ENCODE measurements at regions not wholly inside any gene's neighbourhood (a gene's known extent, or its start where the extent isn't known, plus 50 kb on each side); places are given as distances from the start of the nearest gene placed in this dataset.

DNA sequence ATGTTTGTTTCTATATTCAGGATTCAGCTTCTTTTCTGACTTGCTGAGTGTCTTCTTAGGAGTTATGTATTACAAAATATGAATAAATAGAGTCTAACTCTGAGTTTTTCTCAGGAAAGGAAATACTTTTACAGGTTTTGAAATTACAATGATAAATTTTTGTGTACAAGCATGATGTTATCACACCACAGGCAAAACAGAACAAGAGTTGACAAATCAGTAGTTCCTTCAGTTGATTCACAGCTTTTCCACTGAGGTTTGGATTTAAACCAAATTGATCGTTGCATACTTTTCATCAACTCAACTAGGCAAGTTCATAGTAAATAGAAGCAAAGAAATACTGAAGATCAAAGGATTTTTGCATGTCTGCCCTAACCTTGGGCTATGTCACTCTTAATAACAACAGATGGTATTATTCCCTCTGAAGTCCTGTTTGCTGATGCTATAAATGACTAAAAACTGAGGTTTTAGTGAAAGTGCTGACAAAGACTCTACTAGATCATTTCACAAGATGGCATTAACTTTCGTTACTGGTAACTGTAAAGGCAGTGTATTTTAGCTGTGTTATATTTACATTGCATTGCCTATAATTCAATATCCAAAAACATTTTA, 520.2 kb downstream of the FLRT2 start:
- WGBS, 2 donors = 31 to 33% methylated on average over 2 of the region's 2 CpGs
- TF ChIP-seq POLR2A (IDR thresholded peaks at IDR 0.05) = no peak
- TF ChIP-seq, protein P1, sequence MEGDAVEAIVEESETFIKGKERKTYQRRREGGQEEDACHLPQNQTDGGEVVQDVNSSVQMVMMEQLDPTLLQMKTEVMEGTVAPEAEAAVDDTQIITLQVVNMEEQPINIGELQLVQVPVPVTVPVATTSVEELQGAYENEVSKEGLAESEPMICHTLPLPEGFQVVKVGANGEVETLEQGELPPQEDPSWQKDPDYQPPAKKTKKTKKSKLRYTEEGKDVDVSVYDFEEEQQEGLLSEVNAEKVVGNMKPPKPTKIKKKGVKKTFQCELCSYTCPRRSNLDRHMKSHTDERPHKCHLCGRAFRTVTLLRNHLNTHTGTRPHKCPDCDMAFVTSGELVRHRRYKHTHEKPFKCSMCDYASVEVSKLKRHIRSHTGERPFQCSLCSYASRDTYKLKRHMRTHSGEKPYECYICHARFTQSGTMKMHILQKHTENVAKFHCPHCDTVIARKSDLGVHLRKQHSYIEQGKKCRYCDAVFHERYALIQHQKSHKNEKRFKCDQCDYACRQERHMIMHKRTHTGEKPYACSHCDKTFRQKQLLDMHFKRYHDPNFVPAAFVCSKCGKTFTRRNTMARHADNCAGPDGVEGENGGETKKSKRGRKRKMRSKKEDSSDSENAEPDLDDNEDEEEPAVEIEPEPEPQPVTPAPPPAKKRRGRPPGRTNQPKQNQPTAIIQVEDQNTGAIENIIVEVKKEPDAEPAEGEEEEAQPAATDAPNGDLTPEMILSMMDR (IDR thresholded peaks at IDR 0.05) = no peak
- no peak for DNase-seq (ENCODE audit: low spot score in 2 of 2)
- intact Hi-C loops (cut with DNase I; ENCODE audit: low total_unique reads) = no loop called here
- no peak overlapping the region for H3K4me3 ChIP-seq (ENCODE audit: low read depth, poor library complexity, severe bottlenecking)

DNA sequence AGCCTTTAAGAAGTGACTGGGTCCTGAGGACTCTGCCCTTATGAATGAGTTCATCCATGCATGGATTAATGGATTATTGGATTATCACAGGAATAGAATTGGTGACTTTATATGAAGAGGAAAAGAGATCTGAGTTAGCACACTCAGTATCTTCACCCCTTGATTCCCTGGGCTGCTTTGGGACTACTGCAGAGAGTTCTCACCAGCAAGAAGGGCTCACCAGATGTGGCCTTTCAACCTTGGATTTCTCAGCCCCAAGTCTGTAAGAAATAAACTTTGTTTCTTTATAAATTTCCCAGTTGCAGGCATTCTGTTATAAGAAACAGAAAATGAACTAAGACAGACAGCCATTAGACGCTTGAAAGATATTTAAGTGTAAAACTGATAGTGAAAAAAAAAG, 509.2 kb downstream of the FLRT2 start:
- intact Hi-C loops (cut with DNase I; ENCODE audit: low total_unique reads) = no loop called here
- TF ChIP-seq POLR2A (IDR thresholded peaks at IDR 0.05) = no peak
- WGBS, 2 donors = 80 to 87% methylated on average over 1 of the region's 1 CpG
- no peak overlapping the region for H3K4me3 ChIP-seq (ENCODE audit: low read depth, poor library complexity, severe bottlenecking)
- no peak for DNase-seq (ENCODE audit: low spot score in 2 of 2)

DNA sequence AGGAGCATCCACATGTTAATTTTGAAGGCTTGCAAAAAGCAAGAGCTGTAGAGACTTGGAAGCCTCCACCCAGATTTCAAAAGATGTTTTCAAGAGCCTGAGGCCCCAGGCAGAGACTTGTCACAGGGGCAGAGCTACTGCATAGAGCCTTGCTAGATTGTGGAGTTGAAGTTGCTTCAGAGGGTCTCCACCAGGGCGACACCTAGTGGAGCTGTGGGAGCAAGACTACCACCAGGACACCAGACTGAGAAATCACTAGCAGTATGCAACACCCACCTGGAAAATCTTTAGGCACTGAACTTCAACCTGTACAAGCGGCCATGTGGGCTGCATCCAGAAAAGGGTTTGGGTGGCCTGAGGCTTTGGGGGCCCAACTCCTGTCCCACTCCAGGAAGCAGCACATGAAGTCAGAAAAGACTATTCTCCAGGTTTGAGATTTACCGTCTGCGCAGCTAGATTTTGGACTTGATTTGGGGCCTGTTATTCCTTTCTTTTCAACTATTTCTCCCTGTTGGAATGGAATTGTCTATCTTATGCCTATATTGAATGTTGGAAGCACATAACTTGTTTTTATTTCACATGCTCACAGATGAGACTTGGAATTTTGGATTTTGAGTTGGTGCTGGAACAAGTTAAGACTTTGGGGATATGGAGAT, 508.6 kb downstream of the FLRT2 start:
- intact Hi-C loops (cut with DNase I; ENCODE audit: low total_unique reads) = no loop called here
- WGBS, 2 donors = 79% methylated on average over 4 of the region's 4 CpGs
- H3K4me3 ChIP-seq (ENCODE audit: low read depth, poor library complexity, severe bottlenecking) = no peak overlapping the region
- DNase-seq (ENCODE audit: low spot score in 2 of 2) = peak in 1 of 2 donors; percentile 78
- TF ChIP-seq, protein P1 (IDR thresholded peaks at IDR 0.05) = no peak
- no peak for TF ChIP-seq POLR2A (IDR thresholded peaks at IDR 0.05)

DNA sequence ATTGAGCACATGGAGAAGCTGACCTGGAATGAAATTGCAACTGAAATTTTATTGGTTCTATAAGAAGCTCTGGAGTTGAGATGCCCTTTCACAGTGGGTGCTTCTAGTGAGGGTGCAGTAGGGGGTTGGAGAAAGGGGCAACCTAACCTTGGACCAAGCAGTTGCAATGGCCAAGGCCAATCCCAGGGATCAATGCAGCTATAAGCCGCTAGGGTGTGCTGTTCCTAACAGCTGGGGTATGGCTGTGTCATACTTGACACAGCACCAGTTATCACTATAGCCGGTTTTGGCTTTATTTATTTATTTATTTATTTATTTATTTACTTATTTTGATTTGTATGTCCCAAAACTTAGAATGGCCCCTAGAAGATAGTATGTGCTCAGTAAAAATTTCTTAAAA, 505.9 kb downstream of the FLRT2 start:
- WGBS, 2 donors = 67 to 72% methylated on average over 2 of the region's 2 CpGs
- no peak for TF ChIP-seq POLR2A (IDR thresholded peaks at IDR 0.05)
- TF ChIP-seq, protein P1 (IDR thresholded peaks at IDR 0.05) = no peak
- no peak overlapping the region for H3K4me3 ChIP-seq (ENCODE audit: low read depth, poor library complexity, severe bottlenecking)
- no peak for DNase-seq (ENCODE audit: low spot score in 2 of 2)
- intact Hi-C loops (cut with DNase I; ENCODE audit: low total_unique reads) = no loop called here

DNA sequence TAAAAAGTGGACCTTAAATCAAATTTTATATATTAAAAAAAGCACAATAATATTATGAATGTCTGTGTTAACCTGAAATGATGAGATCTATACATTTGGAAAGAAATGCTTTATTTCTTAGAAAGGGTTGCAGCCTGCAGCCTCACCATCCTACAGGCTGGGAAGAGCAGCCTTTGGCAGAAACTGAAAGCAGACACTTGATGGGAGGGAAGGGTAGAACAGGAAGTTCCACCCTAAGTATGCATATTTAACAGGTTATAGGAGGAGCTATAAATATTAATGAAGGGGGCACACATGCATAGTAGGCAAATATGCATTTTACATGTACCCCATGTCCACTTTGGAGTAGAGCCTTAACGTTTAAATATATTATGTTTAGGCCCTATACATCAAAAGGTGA, 498.0 kb downstream of the FLRT2 start:
- no peak overlapping the region for H3K4me3 ChIP-seq (ENCODE audit: low read depth, poor library complexity, severe bottlenecking)
- intact Hi-C loops (cut with DNase I; ENCODE audit: low total_unique reads) = no loop called here
- TF ChIP-seq, protein P1 (IDR thresholded peaks at IDR 0.05) = no peak
- no peak for TF ChIP-seq POLR2A (IDR thresholded peaks at IDR 0.05)
- WGBS, 2 donors = 78 to 88% methylated on average over 1 of the region's 1 CpG
- DNase-seq (ENCODE audit: low spot score in 2 of 2) = no peak

GRCh38 chr14:86027144-86027543, 497.2 kb downstream of the FLRT2 start:
- H3K4me3 ChIP-seq (ENCODE audit: low read depth, poor library complexity, severe bottlenecking) = no peak overlapping the region
- DNase-seq (ENCODE audit: low spot score in 2 of 2) = no peak
- intact Hi-C loops (cut with DNase I; ENCODE audit: low total_unique reads) = no loop called here
- TF ChIP-seq, protein P1 (IDR thresholded peaks at IDR 0.05) = no peak
- no peak for TF ChIP-seq POLR2A (IDR thresholded peaks at IDR 0.05)
